Body of pancreas (tissue), 4 donors: ENCODE measurements at regions not wholly inside any gene's neighbourhood (a gene's known extent, or its start where the extent isn't known, plus 50 kb on each side); places are given as distances from the start of the nearest gene placed in this dataset.
A peak's percentile ranks its signal among the peaks of the same experiment; 100 is the strongest.

Experiments used
- ATAC-seq: fragments of 150-250 bp; one replicate; pipeline ENCODE4 v1.9.1; 2016
- DNase-seq, 4 donors: peaks; one replicate each; pipeline ENCODE4 v3.0.0-alpha.2; 2019
- H3K27ac ChIP-seq, 4 donors: fragments of 200-600 bp; sonication (generic); 1 replicate in 3 of 4; 2 replicates in 1 of 4; pipeline versions ENCODE4 v1.5.1 to v1.6.1; 2016 to 2019; ENCODE audit warnings: mild to moderate bottlenecking in 1 of 4, mixed read lengths in 1 of 4, moderate library complexity in 1 of 4
- H3K27me3 ChIP-seq, 2 donors: fragments of 200-600 bp; sonication (generic); one replicate each; pipeline ENCODE4 v1.6.0; 2016; ENCODE audit warnings: mild to moderate bottlenecking in 1 of 2
- H3K36me3 ChIP-seq, 2 donors: fragments of 200-600 bp; sonication (generic); replicated peaks in 1 of 2; 2 replicates each; pipeline ENCODE4 v1.5.1; 2016; ENCODE audit warnings: low read depth in 2 of 2; ENCODE audit not compliant: insufficient read depth in 1 of 2
- H3K4me1 ChIP-seq: fragments of 200-600 bp; sonication (generic); one replicate; pipeline ENCODE4 v1.6.0; 2016
- H3K4me3 ChIP-seq, 2 donors: fragments of 200-600 bp; sonication (generic); 1 replicate in 1 of 2; 2 replicates in 1 of 2; pipeline ENCODE4 v1.5.1; 2016 to 2019
- H3K9me3 ChIP-seq, 3 donors: fragments of 200-600 bp; sonication (generic); 1 replicate in 2 of 3; 2 replicates in 1 of 3; pipeline ENCODE4 v1.5.1; 2016
- POLR2A ChIP-seq, 3 donors: fragments of 450-650 bp; IDR thresholded peaks; one replicate each; pipeline ENCODE4 v1.6.1; 2016; ENCODE audit warnings: antibody characterized with exemption in 3 of 3, mild to moderate bottlenecking in 2 of 3
- WGBS, 2 donors: methylation state at CpG; one replicate each; pipeline ENCODE4 v1.1.5; 2017; 5-methylcytosine and 5-hydroxymethylcytosine counted together
- intact Hi-C: fragments of 100-400 bp; cut with DNase I; formaldehyde crosslinking; loops from one replicate; pipeline ENCODE4 v1.15.1; 2023
- TF ChIP-seq, protein P1 (sequence below), 7 experiments: fragments of 450-650 bp in 4 of 7; fragments of 200-600 bp in 3 of 7; sonication (generic) in 3 of 7; IDR thresholded peaks; one replicate each; pipeline ENCODE4 v1.5.1; 2016 to 2019; ENCODE audit warnings: antibody characterized with exemption in 7 of 7

DNA sequence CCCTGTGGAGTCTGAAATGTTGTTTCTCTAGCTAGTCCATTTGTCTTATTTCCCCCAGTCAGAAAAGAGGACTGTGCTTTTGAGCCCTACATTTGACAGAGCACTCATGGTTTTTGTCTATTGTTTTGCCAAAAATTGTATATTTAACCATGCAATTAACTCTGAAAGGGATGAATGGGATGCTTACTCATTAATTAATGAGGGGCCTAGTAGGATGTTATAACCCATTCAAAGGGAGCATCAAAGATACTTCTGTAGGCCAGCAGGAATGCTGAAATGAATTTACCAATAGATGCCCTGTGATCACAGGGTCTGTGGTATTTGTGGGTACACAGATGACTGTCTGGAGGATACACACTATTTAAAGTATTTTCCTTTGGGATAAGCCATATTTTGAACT is 147.7 kb downstream of the FCRL5 start:
- H3K27me3 ChIP-seq = no peaks in the 10 kb centered on the region
- no peak overlapping the region for H3K27ac ChIP-seq
- DNase-seq = no peak
- intact Hi-C loops = no loop called here
- no peaks in the 10 kb centered on the region for H3K4me1 ChIP-seq
- TF ChIP-seq, protein P1, sequence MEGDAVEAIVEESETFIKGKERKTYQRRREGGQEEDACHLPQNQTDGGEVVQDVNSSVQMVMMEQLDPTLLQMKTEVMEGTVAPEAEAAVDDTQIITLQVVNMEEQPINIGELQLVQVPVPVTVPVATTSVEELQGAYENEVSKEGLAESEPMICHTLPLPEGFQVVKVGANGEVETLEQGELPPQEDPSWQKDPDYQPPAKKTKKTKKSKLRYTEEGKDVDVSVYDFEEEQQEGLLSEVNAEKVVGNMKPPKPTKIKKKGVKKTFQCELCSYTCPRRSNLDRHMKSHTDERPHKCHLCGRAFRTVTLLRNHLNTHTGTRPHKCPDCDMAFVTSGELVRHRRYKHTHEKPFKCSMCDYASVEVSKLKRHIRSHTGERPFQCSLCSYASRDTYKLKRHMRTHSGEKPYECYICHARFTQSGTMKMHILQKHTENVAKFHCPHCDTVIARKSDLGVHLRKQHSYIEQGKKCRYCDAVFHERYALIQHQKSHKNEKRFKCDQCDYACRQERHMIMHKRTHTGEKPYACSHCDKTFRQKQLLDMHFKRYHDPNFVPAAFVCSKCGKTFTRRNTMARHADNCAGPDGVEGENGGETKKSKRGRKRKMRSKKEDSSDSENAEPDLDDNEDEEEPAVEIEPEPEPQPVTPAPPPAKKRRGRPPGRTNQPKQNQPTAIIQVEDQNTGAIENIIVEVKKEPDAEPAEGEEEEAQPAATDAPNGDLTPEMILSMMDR (IDR thresholded peaks at IDR 0.05) = no peak
- no peak for TF ChIP-seq POLR2A (IDR thresholded peaks at IDR 0.05)
- no peak overlapping the region for H3K4me3 ChIP-seq
- ATAC-seq = no peak
- no peaks in the 10 kb centered on the region for H3K9me3 ChIP-seq
- H3K36me3 ChIP-seq = no peaks in the 10 kb centered on the region

- no peak for DNase-seq
Measured at GRCh38 chr1:157404063-157404501, 148.2 kb downstream of the FCRL5 start.

DNA sequence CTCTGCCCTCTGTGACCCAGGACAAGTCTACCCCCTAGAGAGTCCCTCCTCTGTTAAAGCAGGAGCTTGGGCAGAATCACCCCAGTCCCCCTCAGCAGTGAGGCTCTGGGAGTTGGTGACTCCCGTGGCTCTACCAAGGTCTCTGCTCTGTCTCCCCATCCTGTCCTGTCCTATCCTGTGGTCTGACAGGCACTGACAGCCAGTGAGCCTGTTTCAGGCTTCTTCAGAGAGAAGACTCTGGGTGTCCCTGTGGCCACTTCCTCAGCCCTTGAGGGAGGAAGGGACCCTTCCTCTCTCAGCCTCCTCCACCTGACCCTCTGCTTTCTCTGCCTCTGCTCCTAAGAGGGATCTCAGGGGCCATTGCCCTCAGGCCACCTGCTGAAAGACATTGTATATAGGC is 148.7 kb downstream of the FCRL5 start:
- TF ChIP-seq, protein P1 (IDR thresholded peaks at IDR 0.05) = no peak
- no peak for TF ChIP-seq POLR2A (IDR thresholded peaks at IDR 0.05)
- intact Hi-C loops = no loop called here
- DNase-seq (no peak), ATAC-seq (no peak)
- H3K36me3 ChIP-seq = no peaks in the 10 kb centered on the region
- H3K27ac ChIP-seq = no peak overlapping the region
- 64% methylated on average over 1 of the region's 1 CpG; no CpG with 5 or more reads in 1 of the 2 donors for WGBS, 2 donors
- no peaks in the 10 kb centered on the region for H3K9me3 ChIP-seq
- no peak overlapping the region for H3K4me3 ChIP-seq
- no peaks in the 10 kb centered on the region for H3K27me3 ChIP-seq
- H3K4me1 ChIP-seq = no peaks in the 10 kb centered on the region

More at GRCh38 chr1:157404063-157404501, 148.2 kb downstream of the FCRL5 start:
- ATAC-seq = no peak
- Histone ChIP-seq H3K4me3 (no peak overlapping the region), H3K27me3 (no peaks in the 10 kb centered on the region), H3K4me1 (no peaks in the 10 kb centered on the region), H3K27ac (no peak overlapping the region), H3K9me3 (no peaks in the 10 kb centered on the region), H3K36me3 (no peaks in the 10 kb centered on the region)
- TF ChIP-seq, protein P1 (IDR thresholded peaks at IDR 0.05) = no peak
- TF ChIP-seq POLR2A (IDR thresholded peaks at IDR 0.05) = no peak
- intact Hi-C loops = no loop called here
- WGBS, 2 donors = 62 to 83% methylated on average over 3 of the region's 3 CpGs

- Histone ChIP-seq H3K27me3 (no peaks in the 10 kb centered on the region), H3K4me1 (no peaks in the 10 kb centered on the region), H3K4me3 (no peak overlapping the region), H3K9me3 (no peaks in the 10 kb centered on the region), H3K36me3 (no peaks in the 10 kb centered on the region), H3K27ac (no peak overlapping the region)
- DNase-seq (peak in 1 of 4 donors; percentile 5), ATAC-seq (no peak)
- WGBS, 2 donors = 33 to 40% methylated on average over 4 to 6 of the region's 6 CpGs
- intact Hi-C loops = no loop called here
- TF ChIP-seq, protein P1 (IDR thresholded peaks at IDR 0.05) = no peak
- no peak for TF ChIP-seq POLR2A (IDR thresholded peaks at IDR 0.05)
Measured at GRCh38 chr1:157403203-157403602, 149.1 kb downstream of the FCRL5 start.

DNA sequence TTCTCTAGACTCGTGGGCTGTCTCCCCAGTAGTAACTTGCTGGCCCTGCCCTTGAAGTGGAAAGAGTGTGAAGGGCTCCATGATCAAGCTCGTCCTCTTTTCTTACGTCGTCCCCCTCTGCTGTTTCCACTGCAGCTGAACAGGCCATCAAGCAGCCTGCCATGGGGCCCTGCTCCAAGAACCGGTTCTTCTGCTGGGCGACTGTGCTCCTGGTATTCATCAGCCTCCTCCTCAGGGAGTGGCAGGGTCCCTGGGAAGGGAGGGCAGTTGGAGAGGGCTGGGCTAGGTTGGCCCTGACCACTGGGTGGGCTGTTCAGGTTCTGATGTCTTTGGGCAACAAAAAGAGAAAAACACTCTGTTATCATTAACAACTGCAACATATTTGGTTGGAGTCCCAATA is 151.5 kb downstream of the FCRL5 start:
- WGBS, 2 donors = 47 to 48% methylated on average over 6 of the region's 6 CpGs
- DNase-seq (no peak), ATAC-seq (no peak)
- no peaks in the 10 kb centered on the region for H3K4me1 ChIP-seq
- H3K4me3 ChIP-seq = no peak overlapping the region
- intact Hi-C loops = no loop called here
- TF ChIP-seq POLR2A (IDR thresholded peaks at IDR 0.05) = no peak
- TF ChIP-seq, protein P1 (IDR thresholded peaks at IDR 0.05) = no peak
- H3K9me3 ChIP-seq = no peaks in the 10 kb centered on the region
- no peak overlapping the region for H3K27ac ChIP-seq
- no peaks in the 10 kb centered on the region for H3K27me3 ChIP-seq
- H3K36me3 ChIP-seq = no peaks in the 10 kb centered on the region
